Mononuclear cell (primary cell): ENCODE measurements at regions not wholly inside any gene's neighbourhood (a gene's known extent, or its start where the extent isn't known, plus 50 kb on each side); places are given as distances from the start of the nearest gene placed in this dataset.

Source experiments
- H3K27me3 ChIP-seq: 2 replicates; pipeline ENCODE4 v1.6.0; 2011; ENCODE audit warnings: low read length, control low read depth; ENCODE audit not compliant: insufficient read depth
- H3K4me1 ChIP-seq: 2 replicates; pipeline ENCODE4 v1.5.1; 2011; ENCODE audit warnings: mild to moderate bottlenecking, low read length, control low read depth; ENCODE audit not compliant: insufficient read depth
- H3K4me3 ChIP-seq: 2 replicates; pipeline ENCODE4 v1.5.1; 2011; ENCODE audit warnings: mild to moderate bottlenecking, low read length, moderate library complexity
- H3K9me3 ChIP-seq: 2 replicates; pipeline ENCODE4 v1.5.1; 2011; ENCODE audit warnings: low read depth, mild to moderate bottlenecking, control low read depth, low read length

DNA sequence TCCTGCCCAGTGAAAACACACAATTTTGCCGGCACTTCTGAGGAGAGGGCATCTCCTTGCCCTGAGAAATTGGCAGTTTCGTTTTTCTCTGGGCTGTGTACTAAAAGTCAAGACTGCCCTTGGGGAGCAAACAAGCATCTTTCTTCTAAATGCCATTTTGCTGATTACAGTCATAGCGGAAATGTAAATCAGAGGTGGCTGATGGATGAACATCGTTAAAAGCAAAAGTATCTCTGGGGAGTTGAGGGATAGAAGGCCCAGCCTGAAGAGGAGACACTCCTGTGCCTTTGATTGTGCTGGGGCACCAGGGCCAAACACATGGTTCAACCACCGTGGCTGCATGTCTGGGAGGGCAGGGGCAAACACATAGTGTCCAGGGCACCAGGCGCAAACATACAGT lies 49.8 kb downstream of the ABCC12 start:
- Histone ChIP-seq H3K27me3 (no peaks in the 10 kb centered on the region), H3K9me3 (no peaks in the 10 kb centered on the region), H3K4me3 (no peak overlapping the region), H3K4me1 (no peaks in the 10 kb centered on the region)

DNA sequence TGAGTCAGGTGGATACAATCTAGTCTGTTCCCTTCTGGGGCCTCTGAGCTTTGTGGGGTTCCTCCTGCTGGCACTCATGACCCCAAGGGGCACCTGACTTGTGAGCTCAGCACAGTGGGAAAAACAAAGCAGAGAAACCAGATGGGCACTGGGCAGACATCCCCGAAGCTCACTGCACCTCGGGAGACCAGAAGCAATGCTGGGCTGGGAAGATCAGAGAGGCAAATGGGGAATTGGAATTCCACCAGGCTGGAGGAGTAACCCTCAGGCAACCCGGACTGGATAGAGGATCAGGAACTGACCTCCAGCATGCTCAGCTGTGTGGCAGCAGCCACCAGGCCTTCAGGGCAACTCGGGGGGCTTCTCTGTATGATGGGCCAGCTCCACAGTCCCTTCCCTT lies 50.3 kb downstream of the ABCC12 start:
- Histone ChIP-seq H3K9me3 (no peaks in the 10 kb centered on the region), H3K4me1 (no peaks in the 10 kb centered on the region), H3K27me3 (no peaks in the 10 kb centered on the region), H3K4me3 (no peak overlapping the region)

DNA sequence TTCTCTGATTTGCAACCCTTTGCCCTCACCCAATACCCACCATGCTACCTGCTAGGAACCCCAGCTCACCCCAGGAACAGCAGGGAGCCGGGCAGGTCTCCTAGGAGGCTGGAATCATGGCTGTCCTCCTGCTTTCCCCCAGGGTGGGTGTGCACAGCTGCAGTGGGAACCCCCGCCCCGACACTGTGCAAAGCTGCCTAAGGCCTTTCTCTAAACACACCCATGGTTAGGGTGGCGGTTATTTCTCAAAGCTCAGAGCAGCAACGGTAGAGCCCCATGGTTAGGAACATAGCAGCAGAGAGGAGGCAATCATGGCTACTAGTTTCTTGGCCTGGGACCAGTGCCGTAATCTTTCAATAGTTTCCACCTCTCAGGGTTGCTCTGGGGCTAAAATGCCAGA lies 52.2 kb downstream of the ABCC12 start:
- Histone ChIP-seq H3K4me3 (no peak overlapping the region), H3K4me1 (no peaks in the 10 kb centered on the region), H3K9me3 (no peaks in the 10 kb centered on the region), H3K27me3 (no peaks in the 10 kb centered on the region)

DNA sequence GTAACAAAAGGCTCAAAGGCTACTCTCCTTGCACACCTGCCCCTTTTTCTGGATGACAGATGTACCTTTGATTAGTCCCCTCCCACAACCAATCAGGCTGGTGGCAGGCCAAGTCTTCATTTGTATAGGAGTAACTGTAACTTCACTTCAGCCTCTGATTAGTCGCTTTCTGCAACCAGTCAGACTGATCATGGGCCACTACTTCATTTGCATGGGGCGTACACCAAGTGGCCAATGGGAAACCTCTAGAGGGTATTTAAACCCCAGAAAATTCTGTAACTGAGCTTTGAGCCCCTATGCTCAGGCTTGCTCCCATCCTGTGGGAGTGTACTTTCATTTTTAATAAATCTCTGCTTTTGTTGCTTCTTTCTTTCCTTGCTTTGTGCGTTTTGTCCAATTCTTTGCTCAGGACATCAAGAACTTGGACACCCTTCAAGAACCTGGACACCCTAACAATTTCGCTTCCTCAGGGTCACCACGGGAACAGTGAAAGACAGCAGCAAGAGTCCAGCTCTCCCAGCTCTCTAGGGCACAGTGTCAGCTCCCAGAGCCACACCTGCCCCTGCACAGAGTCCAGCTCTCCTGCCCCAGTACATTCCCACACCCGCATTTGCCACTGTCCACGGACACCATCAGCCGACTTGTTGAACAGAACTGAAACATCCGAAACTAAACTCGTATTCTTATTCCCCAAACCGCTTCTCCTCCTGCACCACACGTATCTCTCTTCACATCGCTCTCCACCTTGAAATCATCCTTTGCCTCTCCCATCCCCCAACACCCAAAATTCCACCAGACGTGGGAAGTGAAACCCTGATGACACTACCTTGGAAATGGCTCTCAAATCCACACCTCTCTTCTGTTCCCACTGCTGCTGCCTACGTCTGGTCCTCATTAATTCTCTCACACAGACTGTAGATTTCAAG lies 53.4 kb downstream of the ABCC12 start:
- H3K9me3 ChIP-seq, result no peaks in the 10 kb centered on the region
- H3K27me3 ChIP-seq, result no peaks in the 10 kb centered on the region
- H3K4me1 ChIP-seq, result no peaks in the 10 kb centered on the region
- no peak overlapping the region for H3K4me3 ChIP-seq

DNA sequence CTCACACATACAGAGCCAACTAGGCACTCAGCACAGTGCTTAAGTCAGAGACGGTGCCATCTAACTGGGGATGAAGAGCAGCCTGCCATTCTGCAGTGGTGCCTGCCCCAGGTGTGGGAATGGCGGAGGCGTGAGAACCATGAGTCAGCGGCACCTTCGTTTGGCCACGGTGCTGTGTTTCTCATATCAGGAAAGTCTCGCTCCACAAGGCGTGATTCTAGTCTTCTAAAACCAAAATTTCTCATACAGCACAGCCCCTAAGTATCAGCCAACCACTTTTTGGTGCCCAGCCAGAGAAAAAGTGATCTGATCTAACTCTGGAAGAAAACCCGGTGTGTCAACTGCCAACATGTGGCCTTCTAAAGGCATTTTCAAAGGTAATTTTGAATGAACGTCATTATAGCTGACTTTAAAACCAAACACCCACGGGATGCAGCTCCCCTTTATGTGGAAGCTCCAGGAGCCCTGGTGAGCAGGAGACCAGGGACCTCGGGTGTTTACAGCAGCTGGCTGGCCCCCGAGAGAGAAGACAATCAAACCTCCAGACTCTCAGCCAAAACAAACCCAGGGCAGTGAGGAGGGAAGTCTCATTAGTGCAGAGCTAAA lies 54.6 kb downstream of the ABCC12 start:
- no peaks in the 10 kb centered on the region for H3K4me1 ChIP-seq
- no peaks in the 10 kb centered on the region for H3K27me3 ChIP-seq
- no peak overlapping the region for H3K4me3 ChIP-seq
- H3K9me3 ChIP-seq, result no peaks in the 10 kb centered on the region

DNA sequence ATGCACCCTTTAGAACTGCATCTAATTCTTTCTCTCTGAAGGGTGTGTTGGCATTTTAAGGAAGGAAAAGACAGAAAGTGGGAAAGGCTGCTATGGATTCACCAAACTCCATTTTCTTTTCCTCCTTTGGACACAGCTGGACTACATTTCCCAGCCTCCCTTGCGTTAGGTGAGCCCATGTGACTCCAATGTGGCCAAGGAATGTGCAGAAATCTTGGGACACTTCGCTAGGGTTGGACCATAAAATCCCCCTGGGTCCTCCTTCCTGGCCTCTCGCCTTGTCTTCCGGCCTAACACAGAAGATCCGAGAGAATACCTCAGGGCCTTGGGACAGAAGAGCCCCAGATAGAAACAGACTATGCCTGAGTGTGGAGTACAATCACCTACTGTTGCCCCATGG lies 56.3 kb downstream of the ABCC12 start:
- Histone ChIP-seq H3K9me3 (no peaks in the 10 kb centered on the region), H3K4me1 (no peaks in the 10 kb centered on the region), H3K4me3 (no peak overlapping the region), H3K27me3 (no peaks in the 10 kb centered on the region)

DNA sequence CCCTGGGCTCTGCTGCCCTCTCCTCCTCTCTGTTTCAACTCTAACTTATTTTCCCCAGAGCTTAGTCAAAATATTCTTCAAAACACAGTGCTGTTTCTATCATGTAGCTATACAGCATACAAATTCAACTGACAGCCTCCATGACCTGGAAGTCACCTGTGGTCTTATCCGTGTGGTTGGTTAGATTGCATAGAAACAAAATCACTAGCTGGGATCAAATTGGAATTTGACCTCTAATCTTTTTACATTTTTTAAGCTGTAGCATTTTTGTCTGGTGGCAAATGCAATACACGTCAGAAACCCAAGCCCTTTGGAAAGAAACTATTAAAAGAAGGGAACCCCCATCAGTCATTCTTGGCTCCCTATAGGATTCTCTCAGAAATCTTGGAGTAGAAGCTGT lies 57.3 kb downstream of the ABCC12 start:
- Histone ChIP-seq H3K27me3 (no peaks in the 10 kb centered on the region), H3K4me1 (no peaks in the 10 kb centered on the region), H3K9me3 (no peaks in the 10 kb centered on the region), H3K4me3 (no peak overlapping the region)

DNA sequence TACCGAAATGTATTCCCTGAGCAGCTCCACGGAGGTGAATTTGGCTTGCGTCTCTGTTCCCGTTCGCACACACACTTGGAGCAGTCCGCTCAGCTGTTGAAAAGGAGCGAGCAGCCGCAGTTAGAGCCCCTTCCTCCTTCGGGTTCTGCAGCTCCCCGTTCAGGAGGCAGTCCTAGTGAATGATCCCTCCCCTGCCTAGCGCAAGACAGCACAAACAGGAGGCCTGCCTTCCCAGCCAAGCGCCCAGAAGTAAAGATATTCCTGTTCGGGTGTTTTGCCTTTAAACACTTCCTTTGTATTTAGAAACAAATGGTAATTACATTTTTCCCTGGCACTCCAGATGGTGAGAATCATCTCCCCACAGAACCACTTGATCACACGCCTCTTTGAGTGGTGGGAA lies 64.7 kb downstream of the ABCC12 start:
- Histone ChIP-seq H3K9me3 (no peaks in the 10 kb centered on the region), H3K27me3 (no peaks in the 10 kb centered on the region), H3K4me3 (no peak overlapping the region), H3K4me1 (no peaks in the 10 kb centered on the region)

DNA sequence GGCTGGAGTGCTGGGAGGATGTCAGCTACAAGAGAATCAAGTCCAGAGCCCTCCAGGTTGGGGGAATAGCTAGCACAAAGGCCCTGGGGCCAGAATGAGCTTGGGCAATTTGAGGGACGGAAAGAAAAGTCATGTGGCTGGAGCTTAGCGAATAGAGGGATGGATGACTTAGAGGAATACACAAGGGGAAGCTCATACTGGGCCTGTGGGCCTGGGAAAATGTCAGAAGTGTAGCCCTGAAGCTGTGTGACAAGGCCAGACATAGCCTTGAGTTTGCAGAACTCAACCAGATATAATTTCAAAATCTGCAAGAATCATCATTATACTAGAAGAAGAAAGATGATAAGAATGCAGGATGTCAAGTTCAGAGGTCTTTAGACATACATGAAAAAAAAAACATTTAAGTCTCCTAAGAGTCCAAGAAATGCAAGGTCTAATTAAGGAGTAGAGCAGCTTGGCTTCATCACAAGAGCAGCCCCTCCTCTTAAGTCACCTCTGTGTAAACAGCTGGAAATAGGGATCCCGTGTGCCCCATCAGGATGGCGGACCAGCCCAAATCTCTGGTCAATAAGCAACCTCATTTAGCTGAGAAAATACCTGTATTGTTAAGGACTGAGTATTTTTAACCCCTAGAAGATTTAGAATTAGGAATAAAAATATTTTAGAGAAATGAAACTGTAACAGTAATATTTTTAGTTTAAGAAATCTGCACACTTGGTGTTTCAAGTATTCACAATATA lies 66.6 kb downstream of the ABCC12 start:
- H3K27me3 ChIP-seq, result no peaks in the 10 kb centered on the region
- no peaks in the 10 kb centered on the region for H3K4me1 ChIP-seq
- H3K9me3 ChIP-seq, result no peaks in the 10 kb centered on the region
- no peak overlapping the region for H3K4me3 ChIP-seq

DNA sequence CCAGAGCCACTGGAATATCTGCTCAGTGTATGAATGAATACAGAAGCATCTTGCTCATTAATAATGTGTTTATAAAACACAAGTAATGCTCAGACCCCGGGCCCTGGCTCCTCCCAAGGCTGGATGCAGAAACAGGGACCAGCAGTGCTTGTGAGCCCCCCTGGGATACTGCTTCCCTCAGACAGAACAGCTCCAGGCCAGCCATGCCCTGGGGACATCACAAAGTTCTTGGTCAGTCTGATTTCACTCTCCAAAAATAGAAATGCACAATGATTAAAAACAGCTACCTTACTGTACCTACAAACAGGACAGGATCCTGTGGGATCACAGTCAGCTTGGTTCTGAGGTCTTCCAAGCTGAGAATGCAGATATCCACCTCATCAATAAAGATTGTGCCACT lies 68.2 kb downstream of the ABCC12 start:
- Histone ChIP-seq H3K27me3 (no peaks in the 10 kb centered on the region), H3K4me1 (no peaks in the 10 kb centered on the region), H3K4me3 (no peak overlapping the region), H3K9me3 (no peaks in the 10 kb centered on the region)

DNA sequence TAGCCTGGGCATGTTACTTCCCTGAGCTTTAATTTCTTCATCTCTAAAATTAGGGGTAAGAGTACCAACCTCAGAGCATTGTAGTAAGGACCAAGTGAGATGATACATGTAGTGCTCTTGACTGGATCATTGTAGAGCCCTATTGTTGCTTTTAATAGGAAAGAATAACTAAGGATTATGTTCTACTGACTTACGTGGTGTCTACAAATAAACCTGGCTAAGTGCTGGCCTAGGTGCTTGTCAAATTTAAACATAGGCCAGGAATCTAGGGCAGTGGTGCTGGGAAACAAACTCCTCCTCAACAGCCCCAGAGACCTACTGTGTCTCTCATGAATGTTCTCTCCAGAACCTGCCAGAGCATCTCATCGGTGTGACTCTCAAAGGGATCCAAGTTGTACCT lies 69.4 kb downstream of the ABCC12 start:
- Histone ChIP-seq H3K4me3 (no peak overlapping the region), H3K9me3 (no peaks in the 10 kb centered on the region), H3K27me3 (no peaks in the 10 kb centered on the region), H3K4me1 (no peaks in the 10 kb centered on the region)

DNA sequence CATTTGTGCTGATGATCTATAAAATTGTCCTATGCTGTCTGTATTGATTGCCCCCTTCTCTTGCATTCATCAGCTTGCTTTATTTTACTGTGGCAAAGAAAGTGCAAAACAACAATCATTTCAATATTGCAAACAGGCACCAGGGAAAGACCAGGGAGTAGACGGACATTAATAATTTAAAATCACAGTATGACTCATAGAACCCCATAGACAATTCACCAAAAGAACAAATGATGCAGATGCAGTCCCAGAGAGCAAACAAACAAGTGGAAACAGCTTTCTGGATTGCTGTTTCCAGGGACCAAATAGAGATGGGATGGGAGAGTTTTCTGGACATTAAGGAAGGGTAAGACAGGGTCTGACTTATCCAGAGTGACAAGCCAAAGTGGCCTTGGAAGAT lies 70.1 kb downstream of the ABCC12 start:
- no peak overlapping the region for H3K4me3 ChIP-seq
- no peaks in the 10 kb centered on the region for H3K27me3 ChIP-seq
- no peaks in the 10 kb centered on the region for H3K9me3 ChIP-seq
- no peaks in the 10 kb centered on the region for H3K4me1 ChIP-seq

DNA sequence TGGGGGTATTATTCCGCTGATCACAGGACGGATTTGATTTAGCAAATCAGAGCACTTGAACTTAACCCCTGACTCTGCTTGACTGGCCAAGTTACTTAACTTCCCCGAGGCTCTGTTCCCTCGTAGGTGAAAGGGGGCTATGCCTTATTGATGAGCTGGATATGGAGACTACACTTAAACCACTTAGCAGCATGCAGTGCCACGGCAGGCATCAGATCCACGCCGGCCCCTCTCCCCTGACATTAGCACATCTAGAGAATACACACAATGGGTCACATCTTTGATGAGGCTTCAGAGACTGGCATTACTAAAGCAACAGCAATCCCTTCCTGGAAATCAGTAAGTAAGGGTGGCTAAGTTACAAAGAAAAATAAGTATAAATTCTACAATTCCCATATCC lies 71.0 kb downstream of the ABCC12 start:
- no peak overlapping the region for H3K4me3 ChIP-seq
- H3K27me3 ChIP-seq, result no peaks in the 10 kb centered on the region
- H3K9me3 ChIP-seq, result no peaks in the 10 kb centered on the region
- H3K4me1 ChIP-seq, result no peaks in the 10 kb centered on the region

DNA sequence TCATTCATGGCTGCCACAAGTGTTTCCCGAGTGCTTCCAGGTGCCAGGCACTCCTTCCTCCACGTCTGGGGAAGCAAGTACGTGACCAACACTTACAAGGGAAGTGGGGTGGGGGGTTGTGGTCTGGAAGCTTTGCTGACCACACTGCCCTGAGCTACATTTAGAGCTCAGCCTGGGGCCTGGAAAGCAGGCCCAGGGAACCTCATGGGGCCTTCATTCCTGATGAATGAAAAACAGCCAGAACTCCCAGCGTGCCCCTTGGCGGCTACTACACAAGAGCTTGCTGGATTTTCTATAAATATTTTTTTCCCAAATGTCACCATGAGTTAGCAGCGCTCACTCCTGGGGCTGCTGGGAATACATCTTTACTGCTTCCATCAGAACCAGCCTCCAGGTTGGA lies 73.3 kb downstream of the ABCC12 start:
- H3K9me3 ChIP-seq, result no peaks in the 10 kb centered on the region
- no peaks in the 10 kb centered on the region for H3K27me3 ChIP-seq
- no peak overlapping the region for H3K4me3 ChIP-seq
- H3K4me1 ChIP-seq, result no peaks in the 10 kb centered on the region

DNA sequence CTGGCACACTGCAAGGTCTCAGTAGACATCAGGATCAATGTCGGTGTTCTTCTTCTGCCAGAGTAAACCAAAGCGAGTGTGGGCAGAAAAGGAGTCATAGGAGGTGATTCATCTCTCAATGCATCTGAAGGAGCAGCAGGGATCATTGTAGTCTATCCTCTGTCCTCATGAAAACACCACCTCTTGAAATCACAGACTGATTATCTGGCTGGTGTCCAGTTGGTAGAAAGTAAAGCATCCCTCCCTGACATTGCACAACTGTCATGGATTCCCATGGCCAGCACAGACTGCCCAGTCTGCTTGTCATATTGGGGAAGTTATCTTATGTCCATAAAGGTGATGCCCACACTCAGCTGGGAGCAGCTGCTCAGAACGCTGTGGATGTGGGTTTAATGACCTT lies 74.1 kb downstream of the ABCC12 start:
- Histone ChIP-seq H3K4me1 (no peaks in the 10 kb centered on the region), H3K4me3 (no peak overlapping the region), H3K9me3 (no peaks in the 10 kb centered on the region), H3K27me3 (no peaks in the 10 kb centered on the region)
